ENCODE measurements at regions not wholly inside any gene's neighbourhood (a gene's known extent, or its start where the extent isn't known, plus 50 kb on each side); places are given as distances from the start of the nearest gene placed in this dataset.

DNA sequence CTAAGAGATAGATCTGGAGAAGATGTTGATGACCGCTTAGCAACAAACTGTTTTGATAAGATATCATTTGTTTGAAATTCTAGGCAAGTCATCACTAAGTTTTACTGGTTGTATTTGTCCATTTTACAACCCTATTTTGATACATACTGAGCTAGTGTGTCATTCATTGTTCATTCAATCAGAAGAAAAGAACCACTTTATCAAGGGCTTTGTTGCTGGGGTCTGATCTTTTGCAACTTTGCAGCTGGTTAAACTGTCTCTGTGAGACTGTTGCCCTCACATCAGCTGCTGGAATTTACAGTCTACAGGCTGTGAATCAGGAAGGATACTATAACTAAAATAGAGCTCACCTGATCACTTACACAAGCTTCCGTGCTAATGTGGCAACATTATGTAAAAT is 290.5 kb downstream of the RFC3 start:
- TF ChIP-seq EZH2 (IDR thresholded peaks at IDR 0.05), result no peak
- no peak for TF ChIP-seq POLR2A (IDR thresholded peaks at IDR 0.05; ENCODE audit: borderline replicate concordance, extremely low read depth, insufficient read depth, insufficient read length)
- no peak for TF ChIP-seq SP1 (IDR thresholded peaks at IDR 0.05; ENCODE audit: low read depth)
- no peak for TF ChIP-seq EZH2phosphoT487 (IDR thresholded peaks at IDR 0.05; ENCODE audit: borderline replicate concordance)
- TF ChIP-seq POLR2AphosphoS5 (IDR thresholded peaks at IDR 0.05; ENCODE audit: low read depth, low read length), result no peak
- TF ChIP-seq SRF (IDR thresholded peaks at IDR 0.05; ENCODE audit: low read depth), result no peak
